ENCODE measurements at regions not wholly inside any gene's neighbourhood (a gene's known extent, or its start where the extent isn't known, plus 50 kb on each side); places are given as distances from the start of the nearest gene placed in this dataset.

DNA sequence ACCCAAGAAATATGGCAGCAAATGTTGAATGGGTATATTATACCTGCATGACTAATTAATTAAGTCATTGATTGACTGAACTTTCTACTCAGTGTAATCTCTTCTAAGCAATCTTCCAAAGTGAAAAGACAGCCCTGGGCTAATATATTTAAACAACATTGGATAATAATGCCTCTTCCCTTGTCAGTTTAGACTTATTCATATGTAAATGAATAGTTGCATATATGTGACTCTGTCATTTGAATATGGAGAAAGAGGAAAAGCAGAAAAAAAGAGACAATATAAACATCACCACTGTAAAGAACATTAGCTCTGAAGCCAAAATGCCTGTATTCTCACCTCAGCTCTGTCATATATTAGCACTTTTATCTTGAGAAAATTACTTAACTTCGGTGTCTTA, 168.0 kb downstream of the SLITRK1 start:
- TF ChIP-seq, protein P1, sequence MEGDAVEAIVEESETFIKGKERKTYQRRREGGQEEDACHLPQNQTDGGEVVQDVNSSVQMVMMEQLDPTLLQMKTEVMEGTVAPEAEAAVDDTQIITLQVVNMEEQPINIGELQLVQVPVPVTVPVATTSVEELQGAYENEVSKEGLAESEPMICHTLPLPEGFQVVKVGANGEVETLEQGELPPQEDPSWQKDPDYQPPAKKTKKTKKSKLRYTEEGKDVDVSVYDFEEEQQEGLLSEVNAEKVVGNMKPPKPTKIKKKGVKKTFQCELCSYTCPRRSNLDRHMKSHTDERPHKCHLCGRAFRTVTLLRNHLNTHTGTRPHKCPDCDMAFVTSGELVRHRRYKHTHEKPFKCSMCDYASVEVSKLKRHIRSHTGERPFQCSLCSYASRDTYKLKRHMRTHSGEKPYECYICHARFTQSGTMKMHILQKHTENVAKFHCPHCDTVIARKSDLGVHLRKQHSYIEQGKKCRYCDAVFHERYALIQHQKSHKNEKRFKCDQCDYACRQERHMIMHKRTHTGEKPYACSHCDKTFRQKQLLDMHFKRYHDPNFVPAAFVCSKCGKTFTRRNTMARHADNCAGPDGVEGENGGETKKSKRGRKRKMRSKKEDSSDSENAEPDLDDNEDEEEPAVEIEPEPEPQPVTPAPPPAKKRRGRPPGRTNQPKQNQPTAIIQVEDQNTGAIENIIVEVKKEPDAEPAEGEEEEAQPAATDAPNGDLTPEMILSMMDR (IDR thresholded peaks at IDR 0.05) = no peak
- TF ChIP-seq POLR2A (IDR thresholded peaks at IDR 0.05) = no peak
